H4 (cell line): ENCODE measurements at regions not wholly inside any gene's neighbourhood (a gene's known extent, or its start where the extent isn't known, plus 50 kb on each side); places are given as distances from the start of the nearest gene placed in this dataset.
"Not testable (repeated sequence)": the region's sequence is repeated elsewhere in the genome, so short reads cannot be mapped to it uniquely, and the experiment has no call there.

Experiments
- DNase-seq: peaks from one replicate; pipeline ENCODE4 v3.0.0-alpha.2; 2015; ENCODE audit warnings: low spot score

DNA sequence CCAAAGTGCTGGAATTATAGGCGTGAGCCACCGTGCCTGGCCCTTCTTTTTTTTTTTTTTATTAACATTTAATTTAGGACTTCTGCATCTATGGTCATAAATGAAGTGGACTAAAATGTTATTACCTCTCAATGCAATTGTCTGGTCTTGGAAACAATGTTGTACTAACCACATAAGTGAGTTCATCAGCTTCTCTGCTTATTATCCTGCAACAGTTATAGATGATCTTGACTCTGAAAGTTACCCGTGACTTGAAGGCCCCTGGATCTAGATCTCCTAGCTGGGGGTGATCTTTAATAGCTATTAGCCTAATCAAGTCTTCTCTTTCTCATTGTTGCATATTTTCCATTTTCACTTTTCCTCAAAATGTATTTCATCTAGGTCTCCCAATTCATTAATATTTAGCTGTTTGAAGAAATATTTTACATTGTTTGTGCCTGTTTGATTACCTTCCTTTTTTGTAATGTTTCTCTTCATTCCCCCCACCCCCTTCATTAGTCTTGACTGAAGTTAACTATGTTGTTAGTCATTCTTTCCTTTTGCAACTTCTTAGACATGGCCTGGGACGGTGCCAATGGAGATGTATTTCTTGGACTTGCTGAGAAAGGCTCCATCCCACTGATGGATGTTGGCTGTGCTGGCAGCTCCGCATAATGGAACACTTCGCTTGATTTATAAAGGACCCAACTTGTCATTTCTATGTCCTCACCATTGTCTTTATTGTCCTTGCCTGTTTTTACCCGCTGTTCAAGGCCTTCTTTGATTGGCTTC, 141.6 kb upstream of the RIOK3 start:
- DNase-seq = no peak

DNA sequence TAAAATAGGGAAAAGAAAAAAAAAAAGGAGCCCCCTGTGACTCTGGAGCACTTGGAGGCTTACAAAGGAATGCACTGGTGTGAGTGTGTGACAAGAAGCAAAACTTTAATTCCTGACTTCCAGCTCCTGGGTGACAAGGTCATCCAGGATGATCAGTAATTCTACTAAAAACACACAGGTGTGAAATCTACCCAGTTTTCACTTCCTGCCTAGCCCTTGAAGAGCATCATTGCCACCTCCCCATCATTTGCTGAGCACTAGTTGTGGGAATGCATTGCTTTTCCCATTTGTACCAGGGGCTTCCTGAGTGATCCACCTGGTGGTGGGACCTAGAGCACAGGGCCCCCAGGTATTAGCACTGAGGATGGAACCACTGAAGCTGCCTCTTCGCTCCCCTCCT, 139.7 kb upstream of the RIOK3 start:
- DNase-seq = no peak

DNA sequence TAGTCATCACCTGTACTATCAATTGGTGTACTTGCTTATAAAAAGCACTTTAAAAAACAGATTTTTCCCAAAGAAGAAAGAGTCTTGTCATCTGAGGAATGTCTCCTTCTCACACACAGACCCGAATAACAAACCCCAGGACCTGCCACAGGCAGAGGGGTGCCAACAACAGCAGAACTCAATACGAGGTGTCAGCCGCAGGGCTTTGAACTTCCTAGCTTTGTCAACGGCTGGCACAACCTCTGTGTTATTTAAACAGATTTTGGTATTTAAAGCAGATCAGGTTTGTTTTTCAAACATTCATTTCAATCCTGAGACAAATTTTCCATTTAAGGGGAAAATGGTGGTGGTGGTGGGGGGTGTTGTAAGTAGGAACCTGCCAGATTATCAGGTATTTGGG, 138.4 kb upstream of the RIOK3 start:
- DNase-seq = no peak

DNA sequence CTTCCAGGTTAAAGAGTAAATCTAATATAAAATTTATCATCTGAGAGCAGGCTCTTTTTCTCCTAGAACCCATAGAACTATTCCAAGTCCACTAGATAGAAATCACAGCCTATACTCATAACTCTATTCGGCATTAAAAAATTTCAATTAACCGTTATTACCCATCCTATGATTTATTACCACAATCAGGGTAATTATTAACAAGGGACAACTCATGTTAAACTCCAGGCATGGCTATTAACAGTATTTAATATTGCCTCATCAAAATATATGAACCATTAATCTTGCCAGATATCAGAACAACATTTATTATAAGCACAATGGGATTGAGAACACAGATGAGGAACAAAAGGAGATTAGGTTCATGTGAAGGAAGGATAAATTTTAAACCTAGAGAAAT, 136.8 kb upstream of the RIOK3 start:
- no peak for DNase-seq

DNA sequence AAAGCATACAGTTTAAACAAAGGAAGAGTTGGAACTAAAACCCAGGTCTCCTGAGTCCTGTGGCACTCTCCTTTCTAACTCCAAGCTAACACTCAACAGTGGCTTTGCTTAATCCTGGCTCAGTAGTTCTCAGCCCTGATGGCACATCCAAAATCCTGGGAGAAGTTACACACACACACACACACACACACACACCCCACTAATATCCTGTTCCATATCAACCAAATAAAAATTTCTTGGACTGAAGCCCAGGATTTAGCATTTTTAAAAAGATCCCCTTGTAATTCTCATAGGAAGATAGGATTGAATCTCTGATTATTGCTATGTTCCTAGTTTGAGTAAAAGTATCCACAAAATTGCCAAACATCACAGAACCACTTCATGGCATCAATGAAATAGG, 136.1 kb upstream of the RIOK3 start:
- DNase-seq = no peak

DNA sequence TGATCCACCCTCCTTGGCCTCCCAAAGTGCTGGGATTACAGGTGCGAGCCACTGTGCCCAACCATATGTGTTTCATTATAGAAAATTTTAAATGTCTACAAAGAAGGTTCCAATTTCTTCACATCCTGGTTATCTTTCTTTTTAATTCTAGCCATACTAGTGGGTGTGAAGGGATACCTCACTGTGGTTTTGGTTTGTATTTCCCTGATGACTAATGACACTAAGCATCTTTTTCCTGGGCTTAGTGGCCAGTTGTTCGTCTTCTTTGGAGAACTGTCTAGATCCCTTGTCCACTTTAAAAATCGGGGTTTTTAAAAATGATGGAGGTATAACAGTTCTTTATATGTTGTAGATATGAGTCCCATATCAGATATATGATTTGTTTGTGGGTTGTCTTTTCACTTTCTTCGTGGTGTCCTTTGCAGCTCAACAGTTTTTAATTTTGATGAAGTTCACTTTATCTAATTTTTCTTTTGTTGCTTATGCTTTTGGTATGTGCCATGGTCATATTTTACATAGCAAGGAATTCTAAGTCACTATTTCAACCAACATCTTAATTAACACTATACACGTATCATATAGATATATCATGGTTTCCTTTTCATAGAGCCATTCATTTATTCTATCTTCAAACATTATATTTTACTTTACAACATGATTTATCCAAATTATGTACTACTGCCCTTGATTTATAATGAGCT, 135.0 kb upstream of the RIOK3 start:
- DNase-seq = peak; percentile 21

DNA sequence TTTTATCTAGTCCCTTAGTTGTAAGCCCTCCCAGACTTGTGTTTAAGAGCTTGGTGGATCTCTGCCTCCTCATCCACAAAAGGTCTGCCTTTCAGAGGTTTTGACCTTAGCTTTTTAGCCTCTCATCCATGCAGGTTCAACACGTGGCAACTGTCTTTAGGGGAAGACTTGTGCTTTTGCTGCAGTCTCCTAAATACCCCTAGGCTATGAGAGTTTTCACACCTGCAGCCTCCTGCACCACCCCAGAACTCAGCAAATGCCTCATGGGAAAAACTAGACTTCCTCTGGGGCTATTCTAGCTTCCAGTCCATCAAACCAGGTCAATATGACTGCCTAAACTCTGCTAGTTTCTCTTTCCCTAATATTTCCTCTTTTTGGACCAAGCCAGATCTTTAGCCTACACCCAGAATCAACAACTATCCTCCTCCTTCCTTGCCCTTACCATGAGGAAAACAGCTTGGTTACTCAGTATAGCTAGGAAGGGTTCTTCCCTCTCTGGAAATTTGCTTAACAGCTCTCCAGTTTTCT, 132.3 kb upstream of the RIOK3 start:
- DNase-seq = no peak

DNA sequence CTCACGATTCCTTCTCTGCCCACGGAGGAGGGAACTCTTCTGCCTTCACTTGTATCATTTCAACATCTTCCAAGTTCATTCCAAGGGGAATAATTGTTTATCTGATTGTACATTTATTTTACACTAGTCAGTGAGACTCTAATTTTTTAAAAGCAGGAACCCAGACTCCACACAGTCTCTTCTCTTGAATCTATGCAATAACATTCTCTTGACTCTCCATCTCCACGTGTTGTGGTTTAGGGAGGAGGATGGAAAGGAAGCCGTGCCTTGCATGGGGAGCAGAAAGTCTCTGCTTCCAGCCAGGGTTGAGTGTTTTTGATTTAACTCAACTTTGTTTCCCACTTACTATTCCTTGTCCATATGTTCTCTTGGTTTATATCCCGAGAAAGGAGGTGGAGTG, 131.1 kb upstream of the RIOK3 start:
- no peak for DNase-seq

DNA sequence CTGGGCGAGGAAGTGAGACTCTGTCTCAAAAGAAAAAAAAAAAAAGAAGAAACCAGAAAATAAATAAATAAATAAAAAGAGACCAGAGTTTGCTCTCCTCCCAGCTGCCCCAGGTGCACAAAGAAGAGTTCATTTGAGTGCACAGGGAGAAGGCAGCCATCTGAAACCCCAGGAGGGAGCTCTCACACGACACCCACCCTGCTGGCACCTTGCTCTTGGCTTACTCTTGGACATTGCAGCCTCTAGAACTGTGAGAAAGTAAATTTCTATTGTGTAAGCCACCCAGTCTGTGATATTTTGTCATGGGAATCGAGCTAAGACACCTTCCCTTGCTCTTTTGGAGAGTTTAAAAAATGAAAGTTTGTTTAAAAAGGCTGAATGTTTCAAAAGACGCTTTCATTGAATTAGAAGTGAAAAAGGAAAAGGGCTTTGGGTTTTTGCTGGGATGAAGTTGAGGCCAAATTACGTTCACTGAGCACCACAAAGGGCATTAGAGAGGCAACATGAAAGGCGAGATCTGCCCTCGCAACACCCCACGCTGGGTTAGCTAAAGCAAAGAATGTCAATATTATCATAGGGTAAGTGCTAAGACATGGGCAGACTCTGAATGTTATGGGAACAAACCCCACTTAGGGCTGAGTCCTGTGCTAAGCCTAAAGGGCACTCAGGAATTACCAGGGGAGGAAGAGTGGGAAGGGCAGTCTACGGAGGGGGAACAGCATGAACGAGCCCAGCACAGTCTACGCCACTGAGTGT, 128.9 kb upstream of the RIOK3 start:
- no peak for DNase-seq

DNA sequence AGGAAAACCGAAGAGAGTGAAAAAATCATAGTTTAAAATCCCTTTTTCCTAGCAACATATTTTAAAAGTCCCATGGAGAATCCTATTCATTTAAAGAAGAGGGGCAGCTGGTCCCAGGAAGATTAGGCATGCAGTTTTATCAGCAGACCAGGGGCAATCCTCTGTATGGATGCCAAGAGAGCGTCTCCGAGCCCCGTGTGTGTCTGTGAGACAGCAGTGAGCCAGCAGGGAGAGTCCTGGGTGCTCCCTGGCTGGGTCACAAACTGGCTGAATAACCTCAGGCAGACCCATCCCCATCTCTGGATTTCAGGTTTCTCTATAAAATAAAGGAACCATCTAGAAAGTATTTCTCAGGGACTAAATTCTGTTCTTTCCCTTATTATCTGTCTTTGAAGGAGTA, 128.2 kb upstream of the RIOK3 start:
- DNase-seq = no peak

DNA sequence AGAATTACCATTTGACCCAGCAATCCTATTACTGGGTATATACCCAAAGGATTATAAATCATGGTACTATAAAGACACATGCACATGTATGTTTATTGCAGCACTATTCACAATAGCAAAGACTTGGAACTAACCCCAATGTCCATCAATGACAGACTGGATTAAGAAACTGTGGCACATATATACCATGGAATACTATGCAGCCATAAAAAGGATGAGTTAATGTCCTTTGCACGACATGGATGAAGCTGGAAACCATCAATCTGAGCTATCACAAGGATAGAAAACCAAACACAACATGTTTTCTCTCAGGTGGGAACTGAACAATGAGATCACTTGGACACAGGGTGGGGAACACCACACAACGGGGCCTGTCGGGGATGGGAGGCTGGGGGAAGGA, 123.4 kb upstream of the RIOK3 start:
- DNase-seq = not testable (repeated sequence)

DNA sequence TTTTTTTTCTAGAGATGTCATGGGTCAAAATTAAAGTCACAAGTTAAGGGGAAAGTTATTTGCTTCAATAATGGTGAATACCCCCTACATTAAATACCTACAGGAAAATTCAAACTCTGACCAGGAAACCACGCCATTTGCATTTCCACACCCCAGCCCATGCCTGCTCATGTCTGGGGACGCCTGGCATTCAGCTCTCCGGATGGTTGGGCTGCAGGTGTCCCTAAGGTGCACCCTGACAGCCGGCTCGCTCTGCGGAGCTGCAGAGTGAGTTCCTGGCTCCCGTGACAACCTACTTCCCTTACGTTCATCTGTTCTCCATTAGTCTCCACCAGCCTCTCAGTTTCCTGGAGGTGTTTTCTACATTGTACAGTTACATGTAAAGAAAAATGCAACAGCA, 122.7 kb upstream of the RIOK3 start:
- no peak for DNase-seq

DNA sequence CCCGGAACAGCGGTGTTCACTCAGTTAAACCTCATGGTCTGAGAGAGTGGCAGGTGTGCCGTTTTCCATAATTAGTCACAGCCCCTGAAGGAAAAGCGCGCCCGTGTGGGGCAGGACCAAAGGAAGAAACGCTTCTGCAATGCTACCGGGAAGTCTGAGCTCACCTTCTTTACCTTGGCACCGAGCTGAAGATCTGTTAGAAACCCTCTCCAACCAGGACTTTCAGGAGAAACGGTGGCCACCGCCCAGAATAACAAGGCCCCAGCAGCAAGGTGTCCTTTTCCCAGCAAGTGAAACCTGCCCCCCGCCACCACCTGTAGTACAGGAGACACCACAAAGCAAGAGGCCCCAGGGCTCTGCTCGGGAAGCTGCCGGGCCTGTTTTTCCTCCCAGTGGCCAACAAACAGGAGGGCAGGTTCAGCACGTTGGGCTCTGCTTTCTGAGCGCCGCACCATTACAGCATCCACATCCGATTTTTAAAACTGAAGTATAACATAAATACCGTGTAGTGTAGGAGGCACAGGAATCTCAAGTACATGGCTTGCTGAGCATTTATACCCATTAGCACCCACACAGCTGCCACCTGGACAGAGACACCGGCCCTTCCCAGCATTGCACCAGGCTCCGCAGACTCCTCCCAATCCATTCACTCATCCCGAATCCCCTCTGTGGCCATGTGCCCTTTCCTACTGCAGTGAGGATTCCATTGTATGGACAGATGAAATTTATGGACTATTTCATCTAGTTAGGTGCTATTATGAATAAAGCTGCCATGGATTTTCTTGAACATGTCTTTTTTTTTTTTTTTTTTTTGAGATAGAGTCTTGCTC, 121.8 kb upstream of the RIOK3 start:
- no peak for DNase-seq

DNA sequence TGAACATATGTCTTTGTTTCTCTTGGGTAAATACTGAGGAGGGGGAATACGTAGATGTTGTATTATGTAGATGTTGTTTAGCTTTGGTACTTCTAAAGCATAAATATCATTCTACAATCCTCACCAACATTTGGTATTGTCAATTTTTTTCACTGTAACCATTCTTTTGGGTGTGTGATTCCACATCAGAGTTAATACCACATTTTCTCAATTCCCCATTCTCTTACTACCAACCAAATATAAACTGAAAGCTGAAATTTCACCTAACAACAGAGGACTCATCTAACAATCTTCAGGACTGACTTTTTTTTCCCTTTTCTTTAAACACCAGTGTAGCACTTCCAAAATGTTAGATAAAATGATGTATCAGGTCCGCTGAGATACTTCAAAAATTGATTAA, 120.7 kb upstream of the RIOK3 start:
- DNase-seq = no peak

DNA sequence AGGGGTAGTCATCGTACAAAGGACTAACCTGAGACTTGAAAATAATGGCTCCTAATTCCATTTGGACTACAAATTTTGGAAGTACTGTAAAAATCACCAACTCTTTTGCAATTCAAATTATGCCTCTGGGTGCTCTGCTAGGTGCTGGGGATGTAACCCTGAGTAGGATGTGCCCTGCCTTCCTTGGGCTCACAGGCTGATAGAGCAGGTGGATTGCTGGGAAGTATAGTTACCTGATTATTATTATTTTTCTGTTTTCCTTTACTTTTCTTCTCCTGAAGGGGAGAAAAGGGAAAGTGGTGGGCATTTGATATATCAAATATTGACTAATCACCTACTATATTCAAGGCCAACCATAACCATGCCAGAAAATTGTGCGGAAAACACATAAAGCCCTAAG, 119.3 kb upstream of the RIOK3 start:
- no peak for DNase-seq

DNA sequence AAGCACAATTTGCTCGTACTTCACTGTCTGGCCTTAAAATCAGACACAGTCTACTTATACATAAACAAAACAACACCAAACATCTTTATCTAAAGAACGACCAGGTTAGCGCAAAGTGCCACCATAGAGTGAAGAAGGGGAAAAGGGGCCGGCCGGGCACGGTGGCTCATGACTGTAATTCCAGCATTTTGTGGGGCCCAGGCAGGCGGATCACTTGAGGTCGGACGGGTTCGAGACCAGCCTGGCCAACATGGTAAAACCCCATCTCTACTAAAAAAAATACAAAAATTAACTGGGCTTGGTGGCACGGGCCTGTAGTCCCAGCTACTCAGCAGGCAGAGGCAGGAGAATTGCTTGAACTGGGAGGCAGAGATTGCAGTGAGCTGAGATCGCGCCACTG, 118.5 kb upstream of the RIOK3 start:
- DNase-seq = no peak

DNA sequence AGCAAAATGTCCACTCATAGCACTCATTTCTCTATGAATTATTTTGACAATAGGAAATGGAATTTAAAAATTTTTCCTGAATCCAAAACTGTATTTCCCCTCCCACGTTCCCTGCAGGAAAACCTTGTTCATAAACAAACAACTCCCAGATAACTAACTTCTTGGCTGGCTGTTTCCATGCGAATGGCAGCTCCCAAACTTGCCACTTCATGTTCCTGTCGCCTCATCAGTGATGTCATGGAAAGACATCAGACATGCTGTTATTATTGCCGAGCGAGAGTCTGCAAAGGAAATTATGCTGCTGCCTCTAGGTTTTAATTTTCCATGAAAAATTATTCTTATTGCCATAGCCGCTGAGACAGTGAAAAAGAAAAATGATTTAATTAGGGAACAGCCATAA, 117.0 kb upstream of the RIOK3 start:
- DNase-seq = no peak

DNA sequence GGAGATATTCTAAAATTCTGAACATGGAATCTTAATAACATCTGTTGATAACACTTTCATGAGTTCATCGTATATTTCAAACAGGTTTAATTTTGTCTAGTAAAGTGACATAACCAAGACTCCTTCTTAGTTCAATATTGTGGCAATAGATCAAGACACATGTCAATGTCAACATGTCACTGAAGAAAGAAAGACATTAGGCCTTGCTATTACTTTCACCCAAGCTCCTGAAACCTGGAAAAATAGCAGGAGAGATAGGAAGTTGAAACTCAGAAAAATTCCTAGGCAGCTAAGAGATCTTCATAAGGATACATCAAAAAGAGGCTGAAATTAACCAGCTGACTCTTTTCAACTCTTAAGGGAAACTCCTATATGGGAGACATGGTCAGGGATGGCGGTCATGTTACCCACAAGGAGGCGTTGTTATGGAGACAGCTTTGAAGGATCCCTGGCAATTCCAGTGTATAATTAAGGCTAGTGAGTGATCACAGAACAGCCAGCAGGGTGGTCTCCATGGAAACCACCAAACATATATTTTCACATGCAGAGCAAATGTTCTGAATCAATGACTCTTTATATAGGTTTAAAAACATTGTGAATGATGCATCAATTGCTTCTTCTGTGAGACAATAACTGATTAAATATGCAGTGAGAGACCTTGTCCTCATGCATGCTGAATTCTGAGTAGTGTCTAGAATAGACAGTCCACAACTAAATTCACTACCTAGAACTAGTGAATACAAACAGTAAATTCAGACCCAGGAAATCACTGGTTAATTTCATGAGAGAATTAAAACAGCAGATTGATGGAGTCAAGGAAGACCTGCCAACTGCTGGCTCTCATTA, 115.3 kb upstream of the RIOK3 start:
- DNase-seq = no peak

DNA sequence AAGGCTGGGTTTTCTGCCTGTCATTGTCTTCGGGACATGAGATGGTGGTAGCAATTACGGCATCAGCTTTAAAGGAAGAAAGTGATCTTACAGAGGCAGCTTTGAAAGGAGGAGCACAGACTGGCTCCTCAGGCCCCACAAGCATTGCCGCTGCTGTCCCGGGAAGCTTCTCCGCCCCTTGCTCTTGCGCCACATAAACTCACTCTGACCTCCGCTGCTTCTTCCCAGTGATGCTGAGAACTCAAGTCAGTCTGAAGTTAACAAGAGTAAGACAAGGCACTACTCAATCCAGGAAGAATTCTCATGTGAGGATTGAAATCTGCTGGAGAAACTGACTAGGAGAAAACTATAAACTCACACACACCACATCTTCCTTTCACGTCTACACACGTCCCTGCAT, 112.4 kb upstream of the RIOK3 start:
- no peak for DNase-seq

DNA sequence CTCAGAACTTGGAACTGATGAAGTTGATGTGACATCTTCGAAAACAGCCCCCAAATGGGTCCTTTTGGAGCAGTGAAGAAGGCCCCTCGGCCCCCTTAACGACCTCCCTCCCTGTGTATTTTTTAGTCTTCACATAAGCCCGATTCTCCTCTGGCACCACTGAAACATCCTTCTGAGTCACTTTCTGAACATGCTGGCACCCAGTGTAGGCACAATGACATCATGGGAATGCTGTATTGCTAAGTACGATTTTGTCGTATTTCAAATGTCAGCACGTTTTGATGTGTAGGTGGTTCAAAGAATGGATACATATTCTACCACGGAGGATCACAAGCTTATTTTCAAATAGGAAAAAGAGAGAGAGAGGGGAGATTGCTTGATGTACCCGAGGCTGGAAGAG, 111.7 kb upstream of the RIOK3 start:
- no peak for DNase-seq

DNA sequence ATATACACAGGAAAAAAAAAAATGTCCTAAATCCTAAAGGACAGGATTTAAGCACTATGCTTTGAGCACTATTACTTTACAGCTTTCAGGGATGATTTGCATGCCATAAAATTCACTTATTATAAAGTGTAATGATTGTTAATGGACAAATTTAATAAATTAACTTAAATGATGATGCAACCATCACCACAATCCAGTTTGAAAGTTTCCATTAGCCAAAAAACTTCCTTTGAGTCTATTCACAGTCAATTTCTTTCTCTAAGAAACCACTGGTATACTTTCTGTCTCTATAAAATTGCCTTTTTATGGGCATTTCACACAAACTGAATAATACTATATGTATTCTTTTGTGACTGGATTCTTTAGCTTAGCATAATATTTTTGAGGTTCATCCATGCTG, 111.1 kb upstream of the RIOK3 start:
- no peak for DNase-seq
